ENCODE measurements at regions not wholly inside any gene's neighbourhood (a gene's known extent, or its start where the extent isn't known, plus 50 kb on each side); places are given as distances from the start of the nearest gene placed in this dataset.

GRCh38 chr10:36336315-36336714 lies 694.2 kb upstream of the FZD8 start:
- DNase-seq (ENCODE audit: low read depth in 2 of 3, low spot score in 2 of 3): no peak

- no peak for DNase-seq (ENCODE audit: low read depth in 2 of 3, low spot score in 2 of 3)
Measured at GRCh38 chr10:36333446-36333845, 691.4 kb upstream of the FZD8 start.

DNA sequence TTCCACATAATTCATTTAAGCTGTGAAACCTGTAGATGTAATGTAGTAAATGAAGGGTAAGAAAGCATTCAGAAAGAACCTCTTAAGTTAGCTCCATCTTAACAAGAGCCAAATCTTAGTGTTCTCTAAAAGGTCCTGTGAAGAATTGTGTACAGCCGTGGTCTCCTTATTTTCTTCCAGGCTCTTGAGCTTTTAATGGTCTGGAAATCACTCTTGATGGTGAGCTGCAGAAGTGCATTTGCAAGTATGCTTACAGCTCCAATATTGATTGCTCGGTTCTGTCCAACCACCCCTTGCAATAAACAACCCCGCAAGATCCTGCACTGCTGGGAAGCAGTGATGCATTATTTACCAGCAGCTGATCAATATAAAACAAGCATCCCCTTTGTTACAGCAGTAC lies 690.8 kb upstream of the FZD8 start:
- DNase-seq (ENCODE audit: low read depth in 2 of 3, low spot score in 2 of 3): no peak

DNA sequence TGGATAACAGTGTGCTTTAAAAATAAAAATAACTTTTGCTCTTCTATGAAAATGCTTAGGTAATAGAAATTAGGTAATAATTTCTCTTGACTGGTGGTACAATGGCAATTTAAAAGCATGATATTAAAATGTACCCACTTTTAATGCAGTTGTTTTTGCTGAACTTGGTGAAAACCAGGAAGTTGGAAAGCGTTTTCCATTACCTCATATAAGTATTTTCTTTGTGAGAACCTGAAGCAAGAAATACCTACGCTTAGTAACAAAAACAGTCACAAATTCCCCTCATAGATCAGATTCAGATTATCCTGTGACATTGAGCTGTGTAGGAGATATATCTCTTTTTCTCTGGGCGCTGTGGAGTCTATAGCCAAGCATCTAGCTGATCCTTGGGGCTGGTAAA lies 689.0 kb upstream of the FZD8 start:
- DNase-seq (ENCODE audit: low read depth in 2 of 3, low spot score in 2 of 3): no peak

- DNase-seq (ENCODE audit: low read depth in 2 of 3, low spot score in 2 of 3): no peak
Measured at GRCh38 chr10:36325815-36326214, 683.7 kb upstream of the FZD8 start.

DNA sequence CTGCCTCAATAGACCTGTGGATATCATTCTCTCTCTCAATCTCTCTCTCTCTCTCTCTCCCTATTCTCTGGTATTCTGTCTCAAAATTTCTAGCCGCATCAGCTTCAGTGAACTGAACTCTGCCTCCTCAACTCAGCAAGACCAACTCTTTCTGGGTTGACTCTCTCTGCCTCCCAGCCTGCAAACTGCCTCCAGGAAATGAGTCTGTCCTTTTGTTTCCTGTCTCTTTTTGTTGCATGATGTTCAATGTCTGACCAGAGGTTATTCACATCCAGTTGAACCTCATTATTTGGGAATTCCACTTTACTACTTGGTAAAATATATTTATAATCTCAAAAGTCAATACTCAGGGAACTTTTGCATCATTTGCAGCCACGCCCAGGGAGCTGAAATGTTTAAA lies 682.7 kb upstream of the FZD8 start:
- DNase-seq (ENCODE audit: low read depth in 2 of 3, low spot score in 2 of 3): no peak

- DNase-seq (ENCODE audit: low read depth in 2 of 3, low spot score in 2 of 3): no peak
Measured at GRCh38 chr10:36313142-36313541, 671.0 kb upstream of the FZD8 start.

DNA sequence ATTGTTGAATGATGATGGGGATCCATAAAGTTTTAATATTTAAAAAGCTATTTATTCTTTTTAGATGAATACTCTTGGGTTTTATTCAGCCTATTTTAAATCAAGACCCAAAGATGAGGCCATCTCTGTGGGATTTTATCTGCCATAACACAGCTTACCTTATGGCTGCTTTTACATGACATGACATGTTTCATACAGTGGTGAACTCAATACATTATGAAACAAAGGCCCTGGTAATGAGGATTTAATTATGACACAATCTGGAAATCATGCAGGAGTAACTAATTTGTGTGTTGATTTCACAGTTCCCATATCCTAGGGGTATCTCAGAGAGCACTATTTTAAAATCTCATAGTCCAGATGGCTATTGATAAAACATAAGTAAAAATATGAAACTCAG lies 661.8 kb upstream of the FZD8 start:
- no peak for DNase-seq (ENCODE audit: low read depth in 2 of 3, low spot score in 2 of 3)

- DNase-seq (ENCODE audit: low read depth in 2 of 3, low spot score in 2 of 3): no peak
Measured at GRCh38 chr10:36302086-36302485, 660.0 kb upstream of the FZD8 start.

DNA sequence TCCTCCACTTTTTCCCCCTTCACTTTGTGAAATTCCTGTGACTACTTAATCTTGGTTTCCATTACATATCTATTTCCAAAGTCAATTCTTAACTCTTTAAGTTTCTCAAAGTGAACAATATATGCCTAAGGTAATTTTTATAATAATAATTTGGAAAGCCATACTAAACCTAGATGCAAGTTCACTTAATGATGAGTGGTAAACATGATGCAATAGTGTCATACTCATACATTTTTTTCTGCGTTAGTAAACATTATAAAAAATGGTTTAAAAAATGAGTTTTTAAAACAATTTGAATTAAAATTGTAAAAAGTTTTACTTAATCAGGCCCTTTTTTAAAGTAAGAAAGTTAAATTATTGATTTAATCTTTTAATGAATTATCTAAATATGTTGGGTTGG lies 659.4 kb upstream of the FZD8 start:
- no peak for DNase-seq (ENCODE audit: low read depth in 2 of 3, low spot score in 2 of 3)

DNA sequence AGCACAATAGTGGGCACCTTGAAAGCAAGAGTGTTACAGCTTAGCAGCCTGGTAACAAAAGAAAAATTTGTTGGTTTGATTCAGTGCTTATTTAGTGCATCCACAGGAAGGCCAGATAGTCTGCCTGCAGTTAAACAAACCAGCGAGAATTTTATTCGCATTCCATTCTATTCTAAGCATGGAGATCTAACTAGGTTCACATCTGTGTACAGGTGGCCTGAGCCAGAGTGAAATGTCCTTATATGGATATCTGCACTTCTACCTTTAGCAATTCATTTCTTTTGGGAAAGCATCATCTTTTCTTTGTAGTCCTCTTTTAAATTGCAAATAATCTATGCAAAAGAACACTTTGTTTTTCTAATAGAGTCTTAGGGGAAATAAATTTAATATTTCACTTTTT lies 659.0 kb upstream of the FZD8 start:
- DNase-seq (ENCODE audit: low read depth in 2 of 3, low spot score in 2 of 3): no peak

GRCh38 chr10:36283827-36284226 lies 641.7 kb upstream of the FZD8 start:
- DNase-seq (ENCODE audit: low read depth in 2 of 3, low spot score in 2 of 3): no peak

GRCh38 chr10:36281831-36282331 lies 639.8 kb upstream of the FZD8 start:
- DNase-seq (ENCODE audit: low read depth in 2 of 3, low spot score in 2 of 3): no peak

GRCh38 chr10:36280890-36281499 lies 638.9 kb upstream of the FZD8 start:
- DNase-seq (ENCODE audit: low read depth in 2 of 3, low spot score in 2 of 3): no peak

DNA sequence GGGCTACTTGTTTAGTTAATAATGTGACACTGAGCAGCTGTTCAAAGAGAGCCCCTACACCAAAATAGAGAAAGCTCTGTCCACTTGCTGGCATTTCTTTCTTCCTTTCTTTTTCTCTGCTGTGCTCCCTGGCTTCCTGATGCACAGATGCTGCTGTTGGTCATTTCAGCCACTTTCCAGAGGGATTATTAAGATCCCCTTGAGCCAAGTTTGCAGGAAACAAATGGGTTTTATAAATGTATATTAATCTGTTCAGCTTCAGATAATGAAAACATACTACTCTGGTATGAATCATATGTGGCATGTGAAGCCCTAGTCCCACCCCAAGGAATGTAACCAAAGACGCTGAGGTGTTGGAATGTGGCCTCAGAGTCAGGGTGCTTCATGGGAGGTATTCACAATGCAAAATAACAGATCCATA lies 638.2 kb upstream of the FZD8 start:
- no peak for DNase-seq (ENCODE audit: low read depth in 2 of 3, low spot score in 2 of 3)

- no peak for DNase-seq (ENCODE audit: low read depth in 2 of 3, low spot score in 2 of 3)
Measured at GRCh38 chr10:36278176-36278575, 636.1 kb upstream of the FZD8 start.

DNA sequence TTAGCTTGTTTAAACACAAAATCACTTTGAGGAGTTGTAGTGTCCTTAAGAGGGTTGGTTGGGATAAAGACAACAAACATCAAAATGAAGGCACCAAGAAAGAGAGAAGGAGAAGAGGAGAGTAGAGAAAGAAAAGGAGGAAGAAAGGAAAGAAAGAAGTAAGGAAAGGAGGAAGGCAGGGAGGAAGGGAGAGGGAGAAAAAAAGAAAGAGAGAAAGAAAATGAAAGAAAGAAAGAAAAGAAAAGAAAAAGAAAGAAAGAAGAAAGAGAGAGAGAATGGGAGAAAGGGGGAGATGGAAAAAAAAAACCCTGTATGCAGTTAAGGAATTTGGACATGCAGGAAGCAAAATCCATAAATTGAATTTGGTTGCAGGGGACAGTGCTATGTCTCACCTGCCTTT lies 635.4 kb upstream of the FZD8 start:
- DNase-seq (ENCODE audit: low read depth in 2 of 3, low spot score in 2 of 3): no peak

- no peak for DNase-seq (ENCODE audit: low read depth in 2 of 3, low spot score in 2 of 3)
Measured at GRCh38 chr10:36271627-36272340, 629.7 kb upstream of the FZD8 start.

DNA sequence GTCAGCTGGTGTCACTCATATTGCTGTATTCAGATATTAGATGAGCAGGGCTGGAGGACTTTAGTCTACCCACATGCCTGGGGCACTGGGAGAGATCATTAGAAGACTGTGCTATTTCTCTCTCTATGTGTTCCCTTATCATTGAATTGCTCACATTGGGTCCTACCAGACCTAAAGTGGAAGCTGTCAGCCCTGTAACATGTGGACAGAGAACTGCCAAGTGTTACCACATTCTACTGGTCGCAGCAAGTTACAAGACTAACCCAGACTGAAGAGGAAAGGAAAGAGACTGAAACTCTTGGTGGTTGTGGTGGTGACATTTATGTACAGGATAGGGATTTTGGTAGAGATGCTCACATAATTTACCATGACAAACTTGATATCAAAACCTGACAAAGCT lies 627.1 kb upstream of the FZD8 start:
- DNase-seq (ENCODE audit: low read depth in 2 of 3, low spot score in 2 of 3): no peak

DNA sequence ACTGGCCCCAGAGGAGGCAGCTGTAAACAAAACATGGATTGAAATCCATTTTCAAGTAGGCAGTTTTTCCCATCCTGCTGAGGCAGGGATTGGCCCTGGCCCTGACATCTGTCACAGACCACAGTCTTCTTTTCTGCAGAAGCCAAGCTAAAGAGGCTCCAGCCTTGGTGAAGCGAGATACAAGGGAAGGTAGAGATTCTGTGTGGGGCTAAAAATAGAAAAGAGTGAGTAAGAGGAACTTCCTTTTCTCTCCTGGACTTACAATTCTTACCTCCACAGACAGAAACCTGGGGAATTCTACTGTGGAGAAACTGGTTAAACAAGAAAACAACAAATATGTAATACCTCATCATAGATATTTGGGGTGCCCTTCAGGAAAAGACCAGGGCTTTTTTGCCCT lies 624.8 kb upstream of the FZD8 start:
- DNase-seq (ENCODE audit: low read depth in 2 of 3, low spot score in 2 of 3): no peak

DNA sequence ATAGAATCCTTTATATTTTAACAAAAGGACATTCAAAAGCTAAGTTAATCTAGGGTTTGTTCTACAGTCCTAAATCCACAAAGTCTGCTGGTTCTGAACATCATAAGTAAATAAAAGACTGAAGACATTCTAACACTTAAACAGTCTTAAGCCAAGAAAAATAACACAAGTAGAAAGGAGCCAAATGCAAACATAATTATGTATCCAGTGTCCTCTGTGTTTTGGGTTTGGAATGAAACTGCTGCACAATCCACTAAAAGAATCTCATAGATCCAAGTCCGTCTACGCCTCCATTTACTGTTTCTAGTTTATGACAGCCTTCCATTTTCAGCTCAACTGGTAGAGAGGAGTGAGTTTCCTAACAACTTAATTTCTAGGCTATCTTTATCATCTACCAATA lies 623.6 kb upstream of the FZD8 start:
- DNase-seq (ENCODE audit: low read depth in 2 of 3, low spot score in 2 of 3): no peak

DNA sequence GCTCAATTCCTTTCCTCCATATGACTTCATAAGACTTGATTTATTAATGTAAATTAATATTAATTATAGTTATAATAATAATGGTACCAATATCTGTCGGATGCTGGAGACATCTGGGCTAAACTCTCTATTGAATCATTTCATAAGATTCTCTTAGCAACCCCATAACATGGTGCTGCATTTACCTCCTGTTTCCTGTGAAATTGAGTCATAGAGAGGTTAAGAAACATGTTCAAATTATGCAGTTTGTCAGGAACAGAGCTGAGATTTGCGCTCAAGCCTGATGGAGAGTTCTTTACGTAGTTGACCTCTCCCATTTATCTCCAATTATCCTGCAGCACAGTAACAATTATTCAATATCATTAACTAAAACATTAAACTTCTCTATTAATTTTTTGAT lies 621.8 kb upstream of the FZD8 start:
- no peak for DNase-seq (ENCODE audit: low read depth in 2 of 3, low spot score in 2 of 3)

GRCh38 chr10:36256948-36257356 lies 614.9 kb upstream of the FZD8 start:
- no peak for DNase-seq (ENCODE audit: low read depth in 2 of 3, low spot score in 2 of 3)

All from activated CD8-positive, alpha-beta memory T cell treated with anti-CD3 and anti-CD28 coated beads for 48 hours (primary cell).